HepG2 (cell line): ENCODE measurements at regions not wholly inside any gene's neighbourhood (a gene's known extent, or its start where the extent isn't known, plus 50 kb on each side); places are given as distances from the start of the nearest gene placed in this dataset.

Source experiments
- ATAC-seq: fragments of 200-7000 bp; cut with Tn5 transposase; 3 replicates; pipeline ENCODE4 v1.9.1; 2020; ENCODE audit warnings: mild to moderate bottlenecking, moderate library complexity
- BruUV-seq: library from RNA; stranded (reverse); fragments of 400-500 nt; replicated peaks from 2 replicates; lab custom pipeline; 2021; lab: Mats Ljungman, UMichigan
- CTCF ChIA-PET: fragments of 300-600 bp; formaldehyde crosslinking; extraction: SDS; loops from one replicate; lab custom pipeline; 2021; ENCODE audit warnings: low total read pairs, inconsistent platforms, low intra/inter-chr PET ratio; lab: Yijun Ruan, JAX
- POLR2A ChIA-PET: fragments of 350-600 bp; sonication (Branson Sonifier 250); formaldehyde crosslinking; loops from one replicate; lab custom pipeline; 2020; ENCODE audit warnings: antibody characterized with exemption, inconsistent platforms; lab: Yijun Ruan, JAX
- DNase-seq: peaks from one replicate; pipeline ENCODE4 v3.0.0-alpha.2; 2015; ENCODE audit warnings: low spot score
- FAIRE-seq: peaks from 3 replicates; lab custom pipeline; 2011; peaks lifted over from hg19 to GRCh38; lab: Jason Lieb, UNC
- H2AFZ ChIP-seq: one replicate; pipeline ENCODE4 v1.6.1; 2011; ENCODE audit warnings: low read length, inconsistent platforms
- H3K27ac ChIP-seq: fragments of 300-600 bp; 3 replicates; pipeline ENCODE4 v1.8.0; 2011; ENCODE audit warnings: mixed run types, mild to moderate bottlenecking, mixed read lengths, low read length, inconsistent platforms; ENCODE audit not compliant: insufficient read depth; ENCODE audit errors: extremely low read length
- H3K27me3 ChIP-seq, 2 experiments: fragments of 200-600 bp in 1 of 2; 2 replicates in 1 of 2; 3 replicates in 1 of 2; pipeline versions ENCODE4 v1.6.0 to v1.8.0; 2011; ENCODE audit warnings: low read length in 2 of 2, mild to moderate bottlenecking in 2 of 2, moderate library complexity in 2 of 2, inconsistent platforms in 1 of 2; ENCODE audit not compliant: insufficient read depth in 2 of 2, control insufficient read depth in 1 of 2
- H3K36me3 ChIP-seq, 2 experiments: fragments of 200-600 bp in 1 of 2; replicated peaks in 1 of 2; 2 replicates in 1 of 2; 3 replicates in 1 of 2; pipeline versions ENCODE4 v1.5.1 to v1.8.0; 2011; ENCODE audit warnings: low read length in 2 of 2, inconsistent platforms in 1 of 2; ENCODE audit not compliant: insufficient read depth in 2 of 2, control insufficient read depth in 1 of 2
- H3K4me1 ChIP-seq: 2 replicates; pipeline ENCODE4 v1.5.1; 2012; ENCODE audit warnings: low read length, inconsistent platforms; ENCODE audit not compliant: insufficient read depth
- H3K4me2 ChIP-seq: 2 replicates; pipeline ENCODE4 v1.6.0; 2011; ENCODE audit warnings: low read depth, low read length, inconsistent platforms
- H3K4me3 ChIP-seq, 3 experiments: fragments of 200-600 bp in 1 of 3; sonication (generic), shearing (Covaris generic) in 1 of 3; replicated peaks in 1 of 3; 2 replicates each; pipeline ENCODE4 v1.5.1; 2011 to 2016; ENCODE audit warnings: low read length in 3 of 3, inconsistent platforms in 2 of 3, low read depth in 2 of 3, mild to moderate bottlenecking in 2 of 3, control low read depth in 1 of 3, mixed read lengths in 1 of 3; ENCODE audit not compliant: insufficient read depth in 1 of 3
- H3K79me2 ChIP-seq: one replicate; pipeline ENCODE4 v1.6.1; 2011; ENCODE audit warnings: low read length, inconsistent platforms; ENCODE audit not compliant: insufficient read depth
- H3K9ac ChIP-seq: 2 replicates; pipeline ENCODE4 v1.6.0; 2011; ENCODE audit warnings: mild to moderate bottlenecking, low read depth, low read length, inconsistent platforms; ENCODE audit not compliant: insufficient read depth
- H3K9me3 ChIP-seq: 2 replicates; pipeline ENCODE4 v1.5.1; 2012; ENCODE audit warnings: mild to moderate bottlenecking, low read length
- H4K20me1 ChIP-seq: 2 replicates; pipeline ENCODE4 v1.6.0; 2011; ENCODE audit warnings: inconsistent platforms, mild to moderate bottlenecking, low read length, moderate library complexity; ENCODE audit not compliant: insufficient read depth
- ARHGAP35 ChIP-seq: sonication (generic); formaldehyde crosslinking; IDR thresholded peaks from 2 replicates; pipeline ENCODE4 v1.9.0; 2022; ENCODE audit warnings: mild to moderate bottlenecking, inconsistent platforms, moderate library complexity, missing genetic modification reagents, borderline replicate concordance
- CBX2 ChIP-seq, 2 experiments: fragments of 200-600 bp in 1 of 2; sonication (generic); formaldehyde crosslinking in 1 of 2; IDR thresholded peaks; 2 replicates each; pipeline versions ENCODE4 v1.7.0 to v1.8.1; 2018 to 2022; ENCODE audit warnings: low read depth in 2 of 2, low read length in 1 of 2, mild to moderate bottlenecking in 1 of 2, missing genetic modification reagents in 1 of 2
- CERS6 ChIP-seq: sonication (generic); formaldehyde crosslinking; IDR thresholded peaks from 2 replicates; pipeline ENCODE4 v1.5.0; 2020; ENCODE audit warnings: missing genetic modification reagents
- FOSL1 ChIP-seq: sonication (generic); formaldehyde crosslinking; IDR thresholded peaks from 2 replicates; pipeline ENCODE4 v1.9.0; 2021; ENCODE audit warnings: missing genetic modification reagents, borderline replicate concordance
- HCFC1 ChIP-seq: fragments of 150-350 bp; IDR thresholded peaks from 2 replicates; pipeline ENCODE4 v1.6.1; 2014; ENCODE audit warnings: low read depth, low read length
- KLF12 ChIP-seq: sonication (generic); formaldehyde crosslinking; IDR thresholded peaks from 2 replicates; pipeline ENCODE4 v1.4.0; 2020; ENCODE audit warnings: missing genetic modification reagents, borderline replicate concordance
- MZF1 ChIP-seq: sonication (generic); formaldehyde crosslinking; IDR thresholded peaks from 2 replicates; pipeline ENCODE4 v1.8.1; 2023; ENCODE audit warnings: mild to moderate bottlenecking, missing genetic modification reagents, borderline replicate concordance
- NFAT5 ChIP-seq: sonication (generic); formaldehyde crosslinking; IDR thresholded peaks from 2 replicates; pipeline ENCODE4 v1.4.0; 2020; ENCODE audit warnings: missing genetic modification reagents
- PBX3 ChIP-seq: sonication (generic); formaldehyde crosslinking; IDR thresholded peaks from 2 replicates; pipeline ENCODE4 v1.8.1; 2023; ENCODE audit warnings: missing genetic modification reagents, inconsistent platforms, borderline replicate concordance
- POLR2AphosphoS2 ChIP-seq: IDR thresholded peaks from 2 replicates; pipeline ENCODE4 v1.6.1; 2011; ENCODE audit warnings: low read depth, low read length, improper control_type of control experiment
- RFXAP ChIP-seq: sonication (generic); formaldehyde crosslinking; IDR thresholded peaks from 2 replicates; pipeline ENCODE4 v1.4.0; 2020; ENCODE audit warnings: missing genetic modification reagents, borderline replicate concordance
- TERF1 ChIP-seq: sonication (generic); formaldehyde crosslinking; IDR thresholded peaks from 2 replicates; pipeline ENCODE4 v1.8.0; 2022; ENCODE audit warnings: mild to moderate bottlenecking, missing genetic modification reagents, moderate library complexity
- U2AF1 ChIP-seq: fragments of 200-400 bp; formaldehyde crosslinking; optimal IDR thresholded peaks from 2 replicates; pipeline ENCODE3; 2017; ENCODE audit warnings: mild to moderate bottlenecking, low read depth, low read length
- WIZ ChIP-seq: sonication (generic); formaldehyde crosslinking; IDR thresholded peaks from 2 replicates; pipeline ENCODE4 v1.5.1; 2020; ENCODE audit warnings: mild to moderate bottlenecking, missing genetic modification reagents
- ZNF205 ChIP-seq: IDR thresholded peaks from 2 replicates; pipeline ENCODE4 v1.6.1; 2018; ENCODE audit warnings: missing biosample characterization, missing genetic modification reagents
- ZNF234 ChIP-seq: sonication (generic); formaldehyde crosslinking; conservative IDR thresholded peaks from 2 replicates; pipeline ENCODE4 v1.5.1; 2020; ENCODE audit warnings: mild to moderate bottlenecking, missing genetic modification reagents
- ZNF841 ChIP-seq: sonication (generic); formaldehyde crosslinking; IDR thresholded peaks from 2 replicates; pipeline ENCODE4 v1.8.1; 2023; ENCODE audit warnings: missing genetic modification reagents, borderline replicate concordance
- ZZZ3 ChIP-seq: sonication (generic); formaldehyde crosslinking; IDR thresholded peaks from 2 replicates; pipeline ENCODE4 v1.4.0; 2020; ENCODE audit warnings: missing genetic modification reagents, mild to moderate bottlenecking, borderline replicate concordance
- WGBS: methylation state at CpG from one replicate; pipeline ENCODE4 v1.1.6; 2017; ENCODE audit warnings: low lambda C conversion rate; 5-methylcytosine and 5-hydroxymethylcytosine counted together
- in situ Hi-C: cut with HindIII; loops from 2 replicates; pipeline ENCODE4 v1.10.0; 2017; ENCODE audit warnings: low pct_unique_long_range_greater_than_20kb; ENCODE audit not compliant: extremely low pct_ligation_motif_present
- intact Hi-C: fragments of 100-400 bp; cut with micrococcal nuclease; formaldehyde crosslinking; loops from one replicate; pipeline ENCODE4 v1.10.0; 2022; ENCODE audit not compliant: unreplicated experiment

- no peak for DNase-seq
Observed at GRCh38 chr12:61213646-61214045, 1046.6 kb upstream of the USP15 start.

More at GRCh38 chr12:61213646-61214045, 1046.6 kb upstream of the USP15 start:
- H3K4me3 ChIP-seq, result no peak overlapping the region
- H3K4me1 ChIP-seq, result no peaks in the 10 kb centered on the region
- no peak overlapping the region for H2AFZ ChIP-seq
- no peak overlapping the region for H3K9ac ChIP-seq
- in situ Hi-C loops (no loop called here), intact Hi-C loops (no loop called here)
- no peaks in the 10 kb centered on the region for H3K36me3 ChIP-seq
- H4K20me1 ChIP-seq, result no peaks in the 10 kb centered on the region
- H3K27ac ChIP-seq, result no peak overlapping the region
- no TSS peak for BruUV-seq
- TF ChIP-seq ZNF205 (CRISPR knock-in tag), result no peak
- TF ChIP-seq HCFC1, result no peak
- no peak for TF ChIP-seq U2AF1
- no peak for TF ChIP-seq PBX3 (CRISPR knock-in tag)
- no peak for TF ChIP-seq RFXAP (CRISPR knock-in tag)
- no peak for TF ChIP-seq WIZ (CRISPR knock-in tag)
- no peak for TF ChIP-seq POLR2AphosphoS2
- TF ChIP-seq ZNF234 (CRISPR knock-in tag), result no peak
- TF ChIP-seq ZNF841 (CRISPR knock-in tag), result no peak
- TF ChIP-seq ARHGAP35, result no peak
- TF ChIP-seq CERS6, result no peak
- TF ChIP-seq CBX2 (IDR thresholded peaks at IDR 0.05; ENCODE audit: low read depth, low read length), result no peak
- no peak for TF ChIP-seq CBX2 (CRISPR knock-in tag; IDR thresholded peaks at IDR 0.05; ENCODE audit: low read depth)
- TF ChIP-seq MZF1 (CRISPR knock-in tag), result no peak
- no peak for TF ChIP-seq ZZZ3 (CRISPR knock-in tag)
- no peak for TF ChIP-seq NFAT5 (CRISPR knock-in tag)
- no peak for TF ChIP-seq TERF1 (CRISPR knock-in tag)
- TF ChIP-seq KLF12, result no peak
- no peak for TF ChIP-seq FOSL1 (CRISPR knock-in tag)
- TF ChIP-seq, all 625 proteins: peak for 0
- no peak for ATAC-seq
- no peak overlapping the region for H3K4me2 ChIP-seq
- ChIA-PET POLR2A (no interaction called here), CTCF (no interaction called here)
- 5% methylated on average over 3 of the region's 3 CpGs for WGBS
- H3K27me3 ChIP-seq, result no peaks in the 10 kb centered on the region
- no peaks in the 10 kb centered on the region for H3K79me2 ChIP-seq
- peaks cover 21% of the 10 kb centered on the region for H3K9me3 ChIP-seq
- FAIRE-seq, result no peak
